ENCODE measurements at regions not wholly inside any gene's neighbourhood (a gene's known extent, or its start where the extent isn't known, plus 50 kb on each side); places are given as distances from the start of the nearest gene placed in this dataset.

DNA sequence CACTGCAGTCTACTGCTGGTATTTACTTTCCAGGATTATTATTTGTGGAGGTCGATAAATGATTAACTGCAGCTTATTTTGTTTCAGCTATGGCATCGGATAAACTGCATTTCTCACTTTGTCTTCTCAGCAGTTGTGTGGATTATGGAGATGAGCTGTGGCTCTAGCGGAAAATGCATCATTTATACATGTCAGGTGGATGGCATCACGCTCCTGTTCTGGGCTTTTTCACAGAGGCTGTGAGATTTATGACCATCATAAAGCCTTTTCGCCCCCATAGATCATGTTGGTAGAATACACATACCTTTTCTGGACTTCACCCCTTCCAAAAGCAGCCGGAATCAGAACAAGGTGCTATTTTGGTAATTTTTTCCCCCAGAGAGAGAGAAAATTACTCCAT, 118.8 kb upstream of the MAGEB18 start:
- DNase-seq (ENCODE audit: low read depth, low spot score), result no peak

DNA sequence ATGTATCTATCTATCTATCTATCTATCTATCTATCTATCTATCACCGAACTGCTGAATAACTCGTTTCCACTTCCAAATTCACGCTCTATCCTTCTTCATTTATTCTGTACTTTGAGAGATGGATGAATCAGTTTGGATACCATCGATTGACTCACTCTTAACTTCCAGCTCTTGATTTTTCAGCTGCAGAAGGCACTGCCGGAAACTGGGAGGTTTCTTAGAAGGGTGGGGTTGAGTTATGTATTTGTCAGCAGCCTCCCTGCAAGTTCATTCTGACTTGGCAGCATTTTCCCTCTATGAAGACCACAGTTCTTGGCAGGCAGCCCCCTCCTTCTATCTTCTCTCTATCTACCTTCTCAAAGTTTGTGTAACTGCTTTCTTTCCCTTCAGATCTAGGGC, 112.0 kb upstream of the MAGEB18 start:
- DNase-seq (ENCODE audit: low read depth, low spot score), result no peak

DNA sequence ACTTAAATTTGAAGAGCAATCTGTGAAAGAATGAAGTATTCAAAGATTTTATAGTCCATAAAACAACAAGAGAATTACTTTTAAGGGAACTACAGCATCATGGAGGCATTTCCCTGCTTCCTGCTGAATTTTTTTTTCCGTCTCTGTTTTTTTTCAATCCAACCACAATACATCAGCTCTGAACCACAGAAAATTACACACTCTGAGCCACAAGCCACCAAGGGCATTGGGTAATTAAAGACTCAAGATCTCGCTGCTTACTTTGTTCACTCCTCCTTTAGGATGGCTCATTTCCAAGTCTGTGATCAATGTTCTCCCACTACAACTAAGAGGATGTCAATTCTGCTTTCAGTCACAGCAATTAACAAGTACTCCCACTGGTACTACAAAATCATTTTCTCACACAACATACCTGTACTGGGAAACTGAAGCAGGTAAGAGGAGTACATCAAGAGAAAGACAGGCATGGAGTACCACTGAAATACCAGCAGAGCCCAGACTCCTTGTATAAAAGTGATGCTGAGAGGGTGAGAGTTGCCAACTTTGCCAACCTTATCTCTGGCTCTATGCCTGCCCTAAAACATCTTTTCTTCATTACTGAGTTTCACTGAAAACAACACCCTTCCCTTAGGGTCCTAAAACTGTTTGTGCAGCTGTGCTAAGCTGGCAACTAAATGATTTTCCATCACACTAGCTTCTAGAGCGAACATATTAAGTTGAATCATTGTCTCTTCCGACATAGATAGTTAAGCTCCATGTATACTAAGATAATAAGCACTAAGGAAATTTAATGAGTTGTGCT, 105.8 kb upstream of the MAGEB18 start:
- DNase-seq (ENCODE audit: low read depth, low spot score), result no peak

DNA sequence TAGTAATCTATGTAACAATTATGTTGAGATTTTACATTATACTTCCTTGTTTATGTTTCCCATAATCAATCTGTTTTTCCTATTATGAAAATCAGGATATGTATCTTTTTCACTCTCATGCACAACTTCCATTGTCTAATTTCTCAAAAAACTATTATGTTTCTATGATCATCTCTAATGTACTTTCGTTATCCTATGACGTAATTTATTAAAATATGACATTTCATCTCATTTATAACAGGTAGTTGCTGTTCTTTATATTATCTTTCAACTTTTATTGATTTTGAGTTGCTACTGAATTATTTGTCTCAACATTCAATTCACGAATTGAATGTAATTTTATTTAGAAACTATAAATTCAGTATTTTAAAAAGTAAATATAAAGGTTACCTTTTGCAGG, 100.8 kb upstream of the MAGEB18 start:
- no peak for DNase-seq (ENCODE audit: low read depth, low spot score)

DNA sequence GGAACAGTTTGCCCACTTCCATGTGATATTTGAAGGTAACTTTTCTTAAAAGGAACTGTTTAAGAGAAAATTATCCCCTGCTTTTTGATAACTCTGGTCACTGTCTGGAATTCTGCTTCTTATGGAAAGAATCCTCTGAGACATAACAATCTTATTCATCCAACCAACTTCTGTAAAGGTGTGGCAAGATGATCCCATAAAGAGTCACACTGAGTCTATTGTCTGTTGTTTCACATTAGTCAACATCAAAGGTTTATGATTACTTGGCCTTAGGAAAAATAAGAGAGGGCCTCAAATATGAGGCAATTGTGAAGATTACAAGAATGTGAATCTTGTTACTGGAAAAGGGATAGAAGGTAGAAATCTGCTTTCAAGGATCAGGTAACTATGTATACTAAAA, 88.0 kb upstream of the MAGEB18 start:
- DNase-seq (ENCODE audit: low read depth, low spot score), result no peak

DNA sequence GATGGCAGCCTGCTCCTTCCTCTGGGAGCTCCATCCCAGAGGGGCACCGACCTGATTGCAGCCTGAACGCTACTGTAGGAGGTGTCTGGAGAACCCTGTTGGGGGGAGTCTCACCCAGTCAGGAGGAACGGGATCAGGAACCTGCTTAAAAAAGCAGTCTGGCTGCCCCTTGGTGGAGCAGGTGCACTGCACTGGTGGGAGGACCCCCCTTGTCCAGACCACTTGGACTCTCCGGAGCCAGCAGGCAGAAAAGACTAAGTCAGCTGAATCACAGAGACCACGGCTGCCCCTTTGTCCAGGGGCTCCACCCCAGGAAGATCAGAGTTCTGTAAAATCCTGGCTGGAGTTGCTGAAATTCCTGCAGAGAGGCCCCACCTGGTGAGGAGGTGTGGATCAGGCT, 67.3 kb upstream of the MAGEB18 start:
- no peak for DNase-seq (ENCODE audit: low read depth, low spot score)

DNA sequence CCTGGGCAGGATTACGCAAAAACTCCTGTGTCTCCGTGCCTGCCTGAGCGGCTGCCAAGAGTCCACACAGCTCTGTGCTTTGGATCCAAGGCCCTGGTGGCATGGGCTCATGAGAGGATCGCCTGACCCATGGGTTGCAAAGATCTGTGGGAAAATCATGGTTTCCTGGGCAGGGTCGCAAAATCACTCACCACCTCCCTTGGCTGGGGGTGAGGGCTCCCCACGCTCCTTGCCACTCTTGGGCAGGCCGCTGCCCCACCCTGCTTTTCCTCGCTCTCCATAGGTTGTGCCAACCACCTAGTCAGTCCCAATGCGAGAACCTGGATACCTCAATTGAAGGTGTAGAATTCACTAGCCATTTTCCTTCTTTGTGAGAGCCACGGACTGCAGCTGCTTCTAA, 66.5 kb upstream of the MAGEB18 start:
- DNase-seq (ENCODE audit: low read depth, low spot score), result no peak

DNA sequence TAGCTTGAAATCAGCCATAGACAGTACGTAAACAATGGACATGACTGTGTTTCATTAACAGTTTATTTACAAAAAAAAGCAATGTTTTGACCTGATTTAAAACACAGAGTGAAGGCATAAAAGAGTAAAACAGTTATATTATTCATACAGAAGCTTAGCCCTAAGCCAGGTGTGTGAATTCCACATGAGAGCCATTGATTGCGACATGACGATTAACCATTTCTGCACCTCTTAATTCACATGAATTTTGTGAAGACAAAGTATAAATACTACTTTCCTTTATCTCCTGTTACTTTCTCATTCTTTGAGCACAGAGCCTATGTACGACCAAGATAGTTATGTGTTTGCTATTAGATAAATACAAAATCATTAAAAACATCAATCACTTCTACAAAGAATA, 55.0 kb upstream of the MAGEB18 start:
- no peak for DNase-seq (ENCODE audit: low read depth, low spot score)

Data from pulmonary artery endothelial cell (primary cell).